HL-60 (cell line): ENCODE measurements at regions not wholly inside any gene's neighbourhood (a gene's known extent, or its start where the extent isn't known, plus 50 kb on each side); places are given as distances from the start of the nearest gene placed in this dataset.

Experiments used
- GABPA ChIP-seq: IDR thresholded peaks from 2 replicates; pipeline ENCODE4 v1.6.1; 2012; ENCODE audit warnings: low read depth
- TF ChIP-seq, protein P1 (sequence below): IDR thresholded peaks from one replicate; pipeline ENCODE4 v1.5.1; 2011; ENCODE audit warnings: low read length, control low read depth, inconsistent platforms; ENCODE audit not compliant: insufficient read depth
- TF ChIP-seq, protein P2 (sequence below): IDR thresholded peaks from 2 replicates; pipeline ENCODE4 v1.6.1; 2012; ENCODE audit warnings: low read depth; ENCODE audit not compliant: insufficient replicate concordance

- TF ChIP-seq, protein P1, sequence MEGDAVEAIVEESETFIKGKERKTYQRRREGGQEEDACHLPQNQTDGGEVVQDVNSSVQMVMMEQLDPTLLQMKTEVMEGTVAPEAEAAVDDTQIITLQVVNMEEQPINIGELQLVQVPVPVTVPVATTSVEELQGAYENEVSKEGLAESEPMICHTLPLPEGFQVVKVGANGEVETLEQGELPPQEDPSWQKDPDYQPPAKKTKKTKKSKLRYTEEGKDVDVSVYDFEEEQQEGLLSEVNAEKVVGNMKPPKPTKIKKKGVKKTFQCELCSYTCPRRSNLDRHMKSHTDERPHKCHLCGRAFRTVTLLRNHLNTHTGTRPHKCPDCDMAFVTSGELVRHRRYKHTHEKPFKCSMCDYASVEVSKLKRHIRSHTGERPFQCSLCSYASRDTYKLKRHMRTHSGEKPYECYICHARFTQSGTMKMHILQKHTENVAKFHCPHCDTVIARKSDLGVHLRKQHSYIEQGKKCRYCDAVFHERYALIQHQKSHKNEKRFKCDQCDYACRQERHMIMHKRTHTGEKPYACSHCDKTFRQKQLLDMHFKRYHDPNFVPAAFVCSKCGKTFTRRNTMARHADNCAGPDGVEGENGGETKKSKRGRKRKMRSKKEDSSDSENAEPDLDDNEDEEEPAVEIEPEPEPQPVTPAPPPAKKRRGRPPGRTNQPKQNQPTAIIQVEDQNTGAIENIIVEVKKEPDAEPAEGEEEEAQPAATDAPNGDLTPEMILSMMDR: no peak
- TF ChIP-seq GABPA: no peak
- TF ChIP-seq, protein P2, sequence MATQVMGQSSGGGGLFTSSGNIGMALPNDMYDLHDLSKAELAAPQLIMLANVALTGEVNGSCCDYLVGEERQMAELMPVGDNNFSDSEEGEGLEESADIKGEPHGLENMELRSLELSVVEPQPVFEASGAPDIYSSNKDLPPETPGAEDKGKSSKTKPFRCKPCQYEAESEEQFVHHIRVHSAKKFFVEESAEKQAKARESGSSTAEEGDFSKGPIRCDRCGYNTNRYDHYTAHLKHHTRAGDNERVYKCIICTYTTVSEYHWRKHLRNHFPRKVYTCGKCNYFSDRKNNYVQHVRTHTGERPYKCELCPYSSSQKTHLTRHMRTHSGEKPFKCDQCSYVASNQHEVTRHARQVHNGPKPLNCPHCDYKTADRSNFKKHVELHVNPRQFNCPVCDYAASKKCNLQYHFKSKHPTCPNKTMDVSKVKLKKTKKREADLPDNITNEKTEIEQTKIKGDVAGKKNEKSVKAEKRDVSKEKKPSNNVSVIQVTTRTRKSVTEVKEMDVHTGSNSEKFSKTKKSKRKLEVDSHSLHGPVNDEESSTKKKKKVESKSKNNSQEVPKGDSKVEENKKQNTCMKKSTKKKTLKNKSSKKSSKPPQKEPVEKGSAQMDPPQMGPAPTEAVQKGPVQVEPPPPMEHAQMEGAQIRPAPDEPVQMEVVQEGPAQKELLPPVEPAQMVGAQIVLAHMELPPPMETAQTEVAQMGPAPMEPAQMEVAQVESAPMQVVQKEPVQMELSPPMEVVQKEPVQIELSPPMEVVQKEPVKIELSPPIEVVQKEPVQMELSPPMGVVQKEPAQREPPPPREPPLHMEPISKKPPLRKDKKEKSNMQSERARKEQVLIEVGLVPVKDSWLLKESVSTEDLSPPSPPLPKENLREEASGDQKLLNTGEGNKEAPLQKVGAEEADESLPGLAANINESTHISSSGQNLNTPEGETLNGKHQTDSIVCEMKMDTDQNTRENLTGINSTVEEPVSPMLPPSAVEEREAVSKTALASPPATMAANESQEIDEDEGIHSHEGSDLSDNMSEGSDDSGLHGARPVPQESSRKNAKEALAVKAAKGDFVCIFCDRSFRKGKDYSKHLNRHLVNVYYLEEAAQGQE: no peak
Observed at GRCh38 chr9:75609401-75609800, 281.1 kb upstream of the PCSK5 start.
